PC-3 (cell line): ENCODE measurements at regions not wholly inside any gene's neighbourhood (a gene's known extent, or its start where the extent isn't known, plus 50 kb on each side); places are given as distances from the start of the nearest gene placed in this dataset.

Source experiments
- ATAC-seq: fragments of 200-7000 bp; cut with Tn5 transposase; 2 replicates; pipeline ENCODE4 v1.9.1; 2020; ENCODE audit warnings: mild to moderate bottlenecking, moderate library complexity
- BruUV-seq: library from RNA; stranded (reverse); fragments of 400-500 nt; replicated peaks from 2 replicates; lab custom pipeline; 2021; lab: Mats Ljungman, UMichigan
- CTCF ChIA-PET: fragments of 300-600 bp; sonication (Branson Sonifier 250); formaldehyde crosslinking; loops from one replicate; lab custom pipeline; 2022; ENCODE audit warnings: antibody characterized with exemption; lab: Charles Lee
- POLR2A ChIA-PET: fragments of 300-600 bp; sonication (Branson Sonifier 250); formaldehyde crosslinking; loops from one replicate; lab custom pipeline; 2022; ENCODE audit warnings: antibody characterized with exemption; ENCODE audit not compliant: unreplicated experiment; lab: Charles Lee
- DNase-seq: peaks from one replicate; pipeline ENCODE4 v3.0.0-alpha.2; 2015
- H2AFZ ChIP-seq: fragments of 300-600 bp; sonication (generic); 2 replicates; pipeline ENCODE4 v1.6.0; 2016; ENCODE audit warnings: antibody characterized with exemption, low read length
- H3F3A ChIP-seq: fragments of 300-600 bp; sonication (generic); one replicate; pipeline ENCODE4 v1.6.0; 2017; ENCODE audit warnings: antibody characterized with exemption, low read length, control low read depth, mild to moderate bottlenecking; ENCODE audit not compliant: unreplicated experiment
- H3K27ac ChIP-seq: fragments of 300-600 bp; sonication (generic); 2 replicates; pipeline ENCODE4 v1.5.1; 2016; ENCODE audit warnings: mild to moderate bottlenecking, low read length
- H3K27me3 ChIP-seq: fragments of 300-600 bp; sonication (generic); 2 replicates; pipeline ENCODE4 v1.6.1; 2016; ENCODE audit warnings: low read length, mixed read lengths
- H3K36me3 ChIP-seq: fragments of 300-600 bp; sonication (generic); 2 replicates; pipeline ENCODE4 v1.6.1; 2016; ENCODE audit warnings: low read depth, mixed run types, low read length, mixed read lengths
- H3K4me1 ChIP-seq: fragments of 300-600 bp; sonication (generic); 2 replicates; pipeline ENCODE4 v1.5.1; 2016; ENCODE audit warnings: low read length; ENCODE audit not compliant: insufficient read depth
- H3K4me2 ChIP-seq: fragments of 300-600 bp; sonication (generic); 2 replicates; pipeline ENCODE4 v1.6.0; 2016; ENCODE audit warnings: low read length
- H3K4me3 ChIP-seq: fragments of 300-600 bp; sonication (generic); 2 replicates; pipeline ENCODE4 v1.5.1; 2016; ENCODE audit warnings: mild to moderate bottlenecking, low read length, mixed read lengths
- H3K79me2 ChIP-seq: fragments of 300-600 bp; sonication (generic); 2 replicates; pipeline ENCODE4 v1.6.1; 2017; ENCODE audit warnings: low read length, mixed read lengths
- H3K9ac ChIP-seq: fragments of 300-600 bp; sonication (generic); 2 replicates; pipeline ENCODE4 v1.6.0; 2016; ENCODE audit warnings: mild to moderate bottlenecking, low read length
- H3K9me2 ChIP-seq: fragments of 300-600 bp; sonication (generic); replicated peaks from 2 replicates; pipeline ENCODE4 v1.6.1; 2016; ENCODE audit warnings: mixed run types, low read length, mixed read lengths
- H3K9me3 ChIP-seq: fragments of 300-600 bp; sonication (generic); 2 replicates; pipeline ENCODE4 v1.6.1; 2016; ENCODE audit warnings: low read length, mixed read lengths
- H4K20me1 ChIP-seq: fragments of 300-600 bp; sonication (generic); 2 replicates; pipeline ENCODE4 v1.6.1; 2016; ENCODE audit warnings: low read length, mixed read lengths
- CTCF ChIP-seq: fragments of 300-600 bp; sonication (generic); conservative IDR thresholded peaks from 2 replicates; pipeline ENCODE4 v1.5.1; 2017; ENCODE audit warnings: antibody characterized with exemption, low read depth, mild to moderate bottlenecking, low read length
- EZH2 ChIP-seq: fragments of 300-600 bp; sonication (generic); IDR thresholded peaks from one replicate; pipeline ENCODE4 v1.6.1; 2017; ENCODE audit warnings: antibody characterized with exemption, mild to moderate bottlenecking, low read length; ENCODE audit not compliant: unreplicated experiment
- EZH2phosphoT487 ChIP-seq: fragments of 300-600 bp; sonication (generic); IDR thresholded peaks from 2 replicates; pipeline ENCODE4 v1.6.1; 2018; ENCODE audit warnings: mild to moderate bottlenecking, antibody characterized with exemption, low read length, borderline replicate concordance
- intact Hi-C: fragments of 100-400 bp; cut with micrococcal nuclease; formaldehyde crosslinking; loops from 2 replicates; pipeline ENCODE4 v1.9.0; 2023

- no peak overlapping the region for H3K4me2 ChIP-seq
These were observed 73.0 kb upstream of the STARD4 start for GRCh38 chr5:111585291-111585690.

GRCh38 chr5:111584651-111585050 lies 72.3 kb upstream of the STARD4 start:
- Histone ChIP-seq H3K27ac (no peak overlapping the region), H3K4me2 (no peak overlapping the region), H3K4me3 (no peak overlapping the region), H3K27me3 (no peaks in the 10 kb centered on the region), H2AFZ (no peak overlapping the region), H3F3A (no peaks in the 10 kb centered on the region), H3K9ac (no peak overlapping the region), H3K9me2 (no peaks in the 10 kb centered on the region), H3K36me3 (no peaks in the 10 kb centered on the region), H4K20me1 (no peaks in the 10 kb centered on the region), H3K9me3 (no peaks in the 10 kb centered on the region), H3K79me2 (no peaks in the 10 kb centered on the region), H3K4me1 (no peaks in the 10 kb centered on the region)
- no TSS peak for BruUV-seq
- ChIA-PET CTCF (no interaction called here), POLR2A (no interaction called here)
- ATAC-seq (peak; percentile 40; the same call in 1 of the 2 replicates), DNase-seq (peak; percentile 30)
- intact Hi-C loops: no loop called here
- TF ChIP-seq EZH2: no peak
- no peak for TF ChIP-seq EZH2phosphoT487
- TF ChIP-seq CTCF: no peak

More at GRCh38 chr5:111585291-111585690, 73.0 kb upstream of the STARD4 start:
- Histone ChIP-seq H3K4me1 (no peaks in the 10 kb centered on the region), H3K9me2 (no peaks in the 10 kb centered on the region), H3K27me3 (no peaks in the 10 kb centered on the region; the same call in 1 of the 2 replicates), H3K9ac (no peak overlapping the region), H2AFZ (no peak overlapping the region), H3K79me2 (no peaks in the 10 kb centered on the region), H4K20me1 (no peaks in the 10 kb centered on the region), H3F3A (no peaks in the 10 kb centered on the region), H3K9me3 (no peaks in the 10 kb centered on the region), H3K36me3 (no peaks in the 10 kb centered on the region), H3K27ac (no peak overlapping the region), H3K4me3 (no peak overlapping the region)
- CTCF ChIA-PET: no interaction called here
- DNase-seq (no peak), ATAC-seq (no peak)
- POLR2A ChIA-PET: no interaction called here
- TF ChIP-seq CTCF (no peak), EZH2 (no peak), EZH2phosphoT487 (no peak)
- intact Hi-C loops: no loop called here
- BruUV-seq: no TSS peak

GRCh38 chr5:111583758-111584203 lies 71.4 kb upstream of the STARD4 start:
- POLR2A ChIA-PET: no interaction called here
- no peaks in the 10 kb centered on the region for H3K9me2 ChIP-seq
- no peaks in the 10 kb centered on the region for H3F3A ChIP-seq
- H3K4me2 ChIP-seq: no peak overlapping the region
- no peaks in the 10 kb centered on the region for H3K36me3 ChIP-seq
- no peaks in the 10 kb centered on the region for H4K20me1 ChIP-seq
- ATAC-seq (no peak), DNase-seq (no peak)
- no peak overlapping the region for H3K27ac ChIP-seq
- TF ChIP-seq EZH2phosphoT487 (no peak), EZH2 (no peak), CTCF (no peak)
- H3K9me3 ChIP-seq: no peaks in the 10 kb centered on the region
- no peaks in the 10 kb centered on the region for H3K4me1 ChIP-seq
- no peak overlapping the region for H3K9ac ChIP-seq
- CTCF ChIA-PET: no interaction called here
- intact Hi-C loops: no loop called here
- no peak overlapping the region for H2AFZ ChIP-seq
- H3K27me3 ChIP-seq: no peaks in the 10 kb centered on the region
- no peaks in the 10 kb centered on the region for H3K79me2 ChIP-seq
- no peak overlapping the region for H3K4me3 ChIP-seq
- BruUV-seq: no TSS peak
